ENCODE measurements at regions not wholly inside any gene's neighbourhood (a gene's known extent, or its start where the extent isn't known, plus 50 kb on each side); places are given as distances from the start of the nearest gene placed in this dataset.

GRCh38 chr6:44052419-44053023 is 74.7 kb downstream of the MRPL14 start:
- TF ChIP-seq CTCF (IDR thresholded peaks at IDR 0.05) = no peak
- ATAC-seq (peak; percentile 85 to 92 (median 92)), DNase-seq (peak; percentile 72 to 80)
- WGBS, 3 donors = 25 to 48% (median 32%) methylated on average over 4 of the region's 4 CpGs
- Histone ChIP-seq H3K9me3 (no peaks in the 10 kb centered on the region), H3K36me3 (ENCODE audit: insufficient read depth in 1 of 2, low read depth in 1 of 2) (no peaks in the 10 kb centered on the region), H3K27me3 (ENCODE audit: insufficient read depth in 3 of 3, low read length in 2 of 3) (no peaks in the 10 kb centered on the region), H3K27ac (peak overlapping the region; percentile 70), H3K4me3 (no peak overlapping the region), H3K4me1 (peaks cover 46% of the 10 kb centered on the region)
- intact Hi-C loops (cut with DNase I) = loop anchor here in 1 of 2 donors (5.0 kb wide), 1 partner anchor 40 kb away; no protein-coding TSS in a partner anchor

- Histone ChIP-seq H3K9me3 (no peaks in the 10 kb centered on the region), H3K4me3 (no peak overlapping the region), H3K4me1 (peaks cover 41% of the 10 kb centered on the region), H3K27me3 (ENCODE audit: insufficient read depth in 3 of 3, low read length in 2 of 3) (no peaks in the 10 kb centered on the region), H3K36me3 (ENCODE audit: insufficient read depth in 1 of 2, low read depth in 1 of 2) (no peaks in the 10 kb centered on the region), H3K27ac (peak overlapping the region; percentile 39)
- ATAC-seq = peak in 3 of 4 donors; percentile 24 to 47 (median 29)
- intact Hi-C loops (cut with DNase I) = loop anchor here in 1 of 2 donors (5.0 kb wide), 1 partner anchor 39 kb away; no protein-coding TSS in a partner anchor
- 62 to 67% (median 67%) methylated on average over 3 of the region's 3 CpGs for WGBS, 3 donors
- DNase-seq = no peak
- TF ChIP-seq CTCF (IDR thresholded peaks at IDR 0.05) = no peak
Observed at GRCh38 chr6:44051515-44051914, 75.7 kb downstream of the MRPL14 start.

- DNase-seq (peak in 1 of 2 donors; percentile 48), ATAC-seq (no peak)
- Histone ChIP-seq H3K27ac (peak overlapping the region; percentile 39), H3K9me3 (no peaks in the 10 kb centered on the region), H3K4me1 (peaks cover 41% of the 10 kb centered on the region), H3K27me3 (ENCODE audit: insufficient read depth in 3 of 3, low read length in 2 of 3) (no peaks in the 10 kb centered on the region), H3K4me3 (no peak overlapping the region), H3K36me3 (ENCODE audit: insufficient read depth in 1 of 2, low read depth in 1 of 2) (no peaks in the 10 kb centered on the region)
- no peak for TF ChIP-seq CTCF (IDR thresholded peaks at IDR 0.05)
- 68 to 73% (median 71%) methylated on average over 5 to 7 of the region's 7 CpGs for WGBS, 3 donors
- intact Hi-C loops (cut with DNase I) = loop anchor here in 1 of 2 donors (5.0 kb wide), 1 partner anchor 39 kb away; no protein-coding TSS in a partner anchor
Observed at GRCh38 chr6:44050872-44051505, 76.3 kb downstream of the MRPL14 start.

- intact Hi-C loops (cut with DNase I) = loop anchor here in 1 of 2 donors (5.0 kb wide), 1 partner anchor 38 kb away; no protein-coding TSS in a partner anchor
- H3K4me1 ChIP-seq = peaks cover 41% of the 10 kb centered on the region
Observed at GRCh38 chr6:44049989-44050871, 77.0 kb downstream of the MRPL14 start.

More at GRCh38 chr6:44049989-44050871, 77.0 kb downstream of the MRPL14 start:
- no peak for TF ChIP-seq CTCF (IDR thresholded peaks at IDR 0.05)
- H3K36me3 ChIP-seq (ENCODE audit: insufficient read depth in 1 of 2, low read depth in 1 of 2) = no peaks in the 10 kb centered on the region
- DNase-seq (no peak), ATAC-seq (no peak)
- no peaks in the 10 kb centered on the region for H3K9me3 ChIP-seq
- no peak overlapping the region for H3K4me3 ChIP-seq
- WGBS, 3 donors = 73 to 80% (median 77%) methylated on average over 6 of the region's 6 CpGs
- H3K27ac ChIP-seq = peak overlapping the region; percentile 58
- H3K27me3 ChIP-seq (ENCODE audit: insufficient read depth in 3 of 3, low read length in 2 of 3) = no peaks in the 10 kb centered on the region
